Smooth muscle cell (in vitro differentiated cells): ENCODE measurements at regions not wholly inside any gene's neighbourhood (a gene's known extent, or its start where the extent isn't known, plus 50 kb on each side); places are given as distances from the start of the nearest gene placed in this dataset.

Experiments
- DNase-seq: peaks from one replicate; lab custom pipeline; 2025; ENCODE audit not compliant: unreplicated experiment; lab: John Stamatoyannopoulos, UW
- H2AFZ ChIP-seq: fragments of 200-600 bp; sonication (generic); 2 replicates; pipeline ENCODE4 v1.6.0; 2016; ENCODE audit warnings: antibody characterized with exemption, low read depth, mild to moderate bottlenecking
- H3F3A ChIP-seq: fragments of 200-600 bp; sonication (generic); 2 replicates; pipeline ENCODE4 v1.6.0; 2017; ENCODE audit warnings: antibody characterized with exemption, low read depth
- H3K27ac ChIP-seq: fragments of 200-600 bp; sonication (generic); 2 replicates; pipeline ENCODE4 v1.5.1; 2016; ENCODE audit warnings: low read depth, mild to moderate bottlenecking
- H3K27me3 ChIP-seq: fragments of 200-600 bp; sonication (generic); 2 replicates; pipeline ENCODE4 v1.6.1; 2016; ENCODE audit warnings: low read depth, mild to moderate bottlenecking
- H3K36me3 ChIP-seq: fragments of 200-600 bp; sonication (generic); 2 replicates; pipeline ENCODE4 v1.5.1; 2016; ENCODE audit warnings: low read depth
- H3K4me1 ChIP-seq: fragments of 200-600 bp; sonication (generic); 2 replicates; pipeline ENCODE4 v1.5.1; 2016; ENCODE audit warnings: low read depth
- H3K4me2 ChIP-seq: fragments of 200-600 bp; sonication (generic); 2 replicates; pipeline ENCODE4 v1.6.0; 2016; ENCODE audit warnings: mild to moderate bottlenecking
- H3K4me3 ChIP-seq: fragments of 200-600 bp; sonication (generic); 2 replicates; pipeline ENCODE4 v1.5.1; 2016; ENCODE audit warnings: mild to moderate bottlenecking
- H3K79me2 ChIP-seq: fragments of 200-600 bp; sonication (generic); 2 replicates; pipeline ENCODE4 v1.6.0; 2016; ENCODE audit warnings: low read depth, mild to moderate bottlenecking
- H3K9ac ChIP-seq: fragments of 200-600 bp; sonication (generic); 2 replicates; pipeline ENCODE4 v1.6.0; 2016; ENCODE audit warnings: low read depth
- H3K9me3 ChIP-seq: fragments of 200-600 bp; sonication (generic); replicated peaks from 2 replicates; pipeline ENCODE4 v1.5.1; 2016; ENCODE audit warnings: low read depth
- H4K20me1 ChIP-seq: fragments of 200-600 bp; sonication (generic); 2 replicates; pipeline ENCODE4 v1.6.0; 2016; ENCODE audit warnings: low read depth
- CTCF ChIP-seq: fragments of 200-600 bp; sonication (generic); IDR thresholded peaks from 2 replicates; pipeline ENCODE4 v1.5.1; 2017; ENCODE audit warnings: borderline replicate concordance, mild to moderate bottlenecking, antibody characterized with exemption; ENCODE audit not compliant: insufficient read depth, poor library complexity, severe bottlenecking
- WGBS: methylation state at CpG from one replicate; pipeline ENCODE4 v1.1.7; 2016; ENCODE audit warnings: low lambda C conversion rate; 5-methylcytosine and 5-hydroxymethylcytosine counted together

GRCh38 chr12:28802706-28803438 lies 346.2 kb upstream of the FAR2 start:
- H3K27ac ChIP-seq, result no peak overlapping the region
- H3K9me3 ChIP-seq, result no peaks in the 10 kb centered on the region
- no peaks in the 10 kb centered on the region for H3K79me2 ChIP-seq
- H3K4me2 ChIP-seq, result no peak overlapping the region
- no peaks in the 10 kb centered on the region for H4K20me1 ChIP-seq
- H3K4me3 ChIP-seq, result no peak overlapping the region
- H3F3A ChIP-seq, result no peaks in the 10 kb centered on the region
- no peak overlapping the region for H2AFZ ChIP-seq
- no peaks in the 10 kb centered on the region for H3K36me3 ChIP-seq
- WGBS, result 87% methylated on average over 5 of the region's 5 CpGs
- TF ChIP-seq CTCF, result no peak
- H3K4me1 ChIP-seq, result no peaks in the 10 kb centered on the region
- H3K9ac ChIP-seq, result no peak overlapping the region
- no peak for DNase-seq
- no peaks in the 10 kb centered on the region for H3K27me3 ChIP-seq

- Histone ChIP-seq H3K9me3 (no peaks in the 10 kb centered on the region), H3K9ac (no peak overlapping the region), H3K36me3 (no peaks in the 10 kb centered on the region), H3K27ac (no peak overlapping the region), H3K4me1 (no peaks in the 10 kb centered on the region), H3K27me3 (no peaks in the 10 kb centered on the region), H4K20me1 (no peaks in the 10 kb centered on the region), H3K4me2 (no peak overlapping the region), H2AFZ (no peak overlapping the region), H3K79me2 (no peaks in the 10 kb centered on the region), H3F3A (no peaks in the 10 kb centered on the region), H3K4me3 (no peak overlapping the region)
- DNase-seq, result no peak
- WGBS, result 80% methylated on average over 3 of the region's 3 CpGs
- TF ChIP-seq CTCF, result no peak
Measured at GRCh38 chr12:28807535-28807934, 341.5 kb upstream of the FAR2 start.

- H3K4me1 ChIP-seq, result no peaks in the 10 kb centered on the region
- no peaks in the 10 kb centered on the region for H3K9me3 ChIP-seq
- no peaks in the 10 kb centered on the region for H3K79me2 ChIP-seq
- H3F3A ChIP-seq, result no peaks in the 10 kb centered on the region
- no peak overlapping the region for H3K9ac ChIP-seq
- H3K36me3 ChIP-seq, result no peaks in the 10 kb centered on the region
- TF ChIP-seq CTCF, result no peak
- WGBS, result 92% methylated on average over 5 of the region's 5 CpGs
- H3K4me3 ChIP-seq, result no peak overlapping the region
- H4K20me1 ChIP-seq, result no peaks in the 10 kb centered on the region
- no peak overlapping the region for H3K4me2 ChIP-seq
- H3K27ac ChIP-seq, result no peak overlapping the region
- no peak overlapping the region for H2AFZ ChIP-seq
- H3K27me3 ChIP-seq, result no peaks in the 10 kb centered on the region
- DNase-seq, result no peak
Measured at GRCh38 chr12:28811457-28811856, 337.6 kb upstream of the FAR2 start.

GRCh38 chr12:28814246-28814645 lies 334.8 kb upstream of the FAR2 start:
- Histone ChIP-seq H3K27ac (no peak overlapping the region), H3K4me2 (no peak overlapping the region), H3K4me1 (no peaks in the 10 kb centered on the region), H3K4me3 (no peak overlapping the region), H3K79me2 (no peaks in the 10 kb centered on the region), H3F3A (no peaks in the 10 kb centered on the region), H4K20me1 (no peaks in the 10 kb centered on the region), H3K9me3 (no peaks in the 10 kb centered on the region), H3K27me3 (no peaks in the 10 kb centered on the region), H3K36me3 (no peaks in the 10 kb centered on the region), H2AFZ (no peak overlapping the region), H3K9ac (no peak overlapping the region)
- DNase-seq, result no peak
- 88% methylated on average over 4 of the region's 4 CpGs for WGBS
- TF ChIP-seq CTCF, result no peak
